ENCODE measurements at regions not wholly inside any gene's neighbourhood (a gene's known extent, or its start where the extent isn't known, plus 50 kb on each side); places are given as distances from the start of the nearest gene placed in this dataset.

GRCh38 chr4:126451237-126451873, 1136.6 kb downstream of the FAT4 start (continued):
- no peak for TF ChIP-seq STAT6 (CRISPR knock-in tag; conservative IDR thresholded peaks at IDR 0.05; ENCODE audit: low read depth)

GRCh38 chr4:126455865-126456264, 1141.1 kb downstream of the FAT4 start:
- Mint-ChIP-seq H3K27me3 (ENCODE audit: low read depth) (no peaks in the 10 kb centered on the region), H3K36me3 (no peaks in the 10 kb centered on the region), H3K4me3 (no peak overlapping the region), H3K27ac (no peak overlapping the region), H3K9me3 (no peaks in the 10 kb centered on the region), H3K4me1 (0 out of 2 replicates have a peak, but pooled peaks cover 3% of the 10 kb centered on the region)
- no peak for TF ChIP-seq ZNF232 (CRISPR knock-in tag; IDR thresholded peaks at IDR 0.05)
- no peak for TF ChIP-seq TP53 (CRISPR knock-in tag; IDR thresholded peaks at IDR 0.05)
- no peak for TF ChIP-seq PRRX2 (CRISPR knock-in tag; IDR thresholded peaks at IDR 0.05)
- no peak for TF ChIP-seq ETV6 (CRISPR knock-in tag; IDR thresholded peaks at IDR 0.05)
- TF ChIP-seq NR1H2 (CRISPR knock-in tag; IDR thresholded peaks at IDR 0.05), result no peak
- no peak for TF ChIP-seq PREB (CRISPR knock-in tag; IDR thresholded peaks at IDR 0.05; ENCODE audit: borderline replicate concordance)
- no peak for TF ChIP-seq JUN (CRISPR knock-in tag; IDR thresholded peaks at IDR 0.05)
- TF ChIP-seq, protein P1, sequence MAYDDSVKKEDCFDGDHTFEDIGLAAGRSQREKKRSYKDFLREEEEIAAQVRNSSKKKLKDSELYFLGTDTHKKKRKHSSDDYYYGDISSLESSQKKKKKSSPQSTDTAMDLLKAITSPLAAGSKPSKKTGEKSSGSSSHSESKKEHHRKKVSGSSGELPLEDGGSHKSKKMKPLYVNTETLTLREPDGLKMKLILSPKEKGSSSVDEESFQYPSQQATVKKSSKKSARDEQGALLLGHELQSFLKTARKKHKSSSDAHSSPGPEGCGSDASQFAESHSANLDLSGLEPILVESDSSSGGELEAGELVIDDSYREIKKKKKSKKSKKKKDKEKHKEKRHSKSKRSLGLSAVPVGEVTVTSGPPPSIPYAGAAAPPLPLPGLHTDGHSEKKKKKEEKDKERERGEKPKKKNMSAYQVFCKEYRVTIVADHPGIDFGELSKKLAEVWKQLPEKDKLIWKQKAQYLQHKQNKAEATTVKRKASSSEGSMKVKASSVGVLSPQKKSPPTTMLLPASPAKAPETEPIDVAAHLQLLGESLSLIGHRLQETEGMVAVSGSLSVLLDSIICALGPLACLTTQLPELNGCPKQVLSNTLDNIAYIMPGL (CRISPR knock-in tag; IDR thresholded peaks at IDR 0.05), result no peak
- TF ChIP-seq, protein P2, sequence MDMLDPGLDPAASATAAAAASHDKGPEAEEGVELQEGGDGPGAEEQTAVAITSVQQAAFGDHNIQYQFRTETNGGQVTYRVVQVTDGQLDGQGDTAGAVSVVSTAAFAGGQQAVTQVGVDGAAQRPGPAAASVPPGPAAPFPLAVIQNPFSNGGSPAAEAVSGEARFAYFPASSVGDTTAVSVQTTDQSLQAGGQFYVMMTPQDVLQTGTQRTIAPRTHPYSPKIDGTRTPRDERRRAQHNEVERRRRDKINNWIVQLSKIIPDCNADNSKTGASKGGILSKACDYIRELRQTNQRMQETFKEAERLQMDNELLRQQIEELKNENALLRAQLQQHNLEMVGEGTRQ (CRISPR knock-in tag; IDR thresholded peaks at IDR 0.05), result no peak
- ATAC-seq, result no peak
- ChIA-PET CTCF (no interaction called here), POLR2A (no interaction called here)
- no peak for DNase-seq (ENCODE audit: low spot score)

DNA sequence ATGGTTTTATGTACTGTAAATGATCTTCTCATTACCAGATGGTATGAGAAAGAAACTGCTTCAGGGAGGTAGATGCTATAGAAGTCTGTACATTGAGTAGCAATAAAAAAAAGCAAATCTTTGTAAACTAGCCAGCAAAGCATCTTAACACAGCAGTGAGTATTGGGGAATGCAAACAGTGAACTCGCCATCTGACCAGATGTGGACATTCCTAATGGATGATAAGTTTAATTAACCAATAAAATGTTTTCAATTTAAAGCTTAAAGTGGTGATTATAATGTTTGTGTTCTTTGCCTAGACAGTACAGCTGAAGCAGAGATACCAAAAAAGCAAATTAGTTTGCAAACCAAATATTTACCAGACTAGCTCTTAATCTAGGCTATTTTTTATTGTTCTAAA, 1144.2 kb downstream of the FAT4 start:
- Mint-ChIP-seq H3K27ac (no peak overlapping the region), H3K9me3 (no peaks in the 10 kb centered on the region), H3K4me3 (no peak overlapping the region), H3K36me3 (no peaks in the 10 kb centered on the region), H3K4me1 (no peaks in the 10 kb centered on the region), H3K27me3 (ENCODE audit: low read depth) (no peaks in the 10 kb centered on the region)
- ChIA-PET POLR2A (no interaction called here), CTCF (no interaction called here)
- DNase-seq (ENCODE audit: low spot score) (no peak), ATAC-seq (no peak)
- TF ChIP-seq TP53 (CRISPR knock-in tag; IDR thresholded peaks at IDR 0.05), result no peak
- no peak for TF ChIP-seq ZNF671 (CRISPR knock-in tag; IDR thresholded peaks at IDR 0.05)
- TF ChIP-seq, protein P3, sequence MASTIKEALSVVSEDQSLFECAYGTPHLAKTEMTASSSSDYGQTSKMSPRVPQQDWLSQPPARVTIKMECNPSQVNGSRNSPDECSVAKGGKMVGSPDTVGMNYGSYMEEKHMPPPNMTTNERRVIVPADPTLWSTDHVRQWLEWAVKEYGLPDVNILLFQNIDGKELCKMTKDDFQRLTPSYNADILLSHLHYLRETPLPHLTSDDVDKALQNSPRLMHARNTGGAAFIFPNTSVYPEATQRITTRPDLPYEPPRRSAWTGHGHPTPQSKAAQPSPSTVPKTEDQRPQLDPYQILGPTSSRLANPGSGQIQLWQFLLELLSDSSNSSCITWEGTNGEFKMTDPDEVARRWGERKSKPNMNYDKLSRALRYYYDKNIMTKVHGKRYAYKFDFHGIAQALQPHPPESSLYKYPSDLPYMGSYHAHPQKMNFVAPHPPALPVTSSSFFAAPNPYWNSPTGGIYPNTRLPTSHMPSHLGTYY (CRISPR knock-in tag; IDR thresholded peaks at IDR 0.05), result no peak
- TF ChIP-seq EMX1 (CRISPR knock-in tag; IDR thresholded peaks at IDR 0.05), result no peak
- no peak for TF ChIP-seq ATF2 (CRISPR knock-in tag; IDR thresholded peaks at IDR 0.05; ENCODE audit: borderline replicate concordance, low read depth)
